Neutrophil (primary cell): ENCODE measurements at regions not wholly inside any gene's neighbourhood (a gene's known extent, or its start where the extent isn't known, plus 50 kb on each side); places are given as distances from the start of the nearest gene placed in this dataset.

Experiments
- H3K27ac ChIP-seq: fragments of 200-600 bp; sonication (generic); 2 replicates; pipeline ENCODE4 v1.5.1; 2016; ENCODE audit warnings: mild to moderate bottlenecking, moderate library complexity
- H3K27me3 ChIP-seq: fragments of 200-600 bp; sonication (generic); 2 replicates; pipeline ENCODE4 v1.6.0; 2016; ENCODE audit warnings: mild to moderate bottlenecking
- H3K36me3 ChIP-seq: fragments of 200-600 bp; sonication (generic); 2 replicates; pipeline ENCODE4 v1.5.1; 2017
- H3K4me1 ChIP-seq, 2 experiments: fragments of 200-600 bp in 1 of 2; sonication (generic) in 1 of 2; 1 replicate in 1 of 2; 2 replicates in 1 of 2; pipeline versions ENCODE4 v1.5.1 to v1.6.1; 2013 to 2016; ENCODE audit warnings: low read depth in 1 of 2, low read length in 1 of 2, mild to moderate bottlenecking in 1 of 2, moderate library complexity in 1 of 2; ENCODE audit not compliant: control insufficient read depth in 1 of 2, insufficient read depth in 1 of 2
- H3K4me3 ChIP-seq, 2 experiments: fragments of 200-600 bp in 1 of 2; sonication (generic) in 1 of 2; 1 replicate in 1 of 2; 2 replicates in 1 of 2; pipeline ENCODE4 v1.5.1; 2013 to 2016; ENCODE audit warnings: low read depth in 1 of 2, low read length in 1 of 2, mild to moderate bottlenecking in 1 of 2, moderate library complexity in 1 of 2
- H3K9me3 ChIP-seq: fragments of 200-600 bp; sonication (generic); 2 replicates; pipeline ENCODE4 v1.5.1; 2016
- TF ChIP-seq, protein P1 (sequence below): fragments of 200-600 bp; sonication (generic); IDR thresholded peaks from 2 replicates; pipeline ENCODE4 v1.5.1; 2016; ENCODE audit warnings: antibody characterized with exemption

GRCh38 chr12:45490232-45490881 lies 239.1 kb upstream of the ARID2 start:
- no peaks in the 10 kb centered on the region for H3K4me1 ChIP-seq

DNA sequence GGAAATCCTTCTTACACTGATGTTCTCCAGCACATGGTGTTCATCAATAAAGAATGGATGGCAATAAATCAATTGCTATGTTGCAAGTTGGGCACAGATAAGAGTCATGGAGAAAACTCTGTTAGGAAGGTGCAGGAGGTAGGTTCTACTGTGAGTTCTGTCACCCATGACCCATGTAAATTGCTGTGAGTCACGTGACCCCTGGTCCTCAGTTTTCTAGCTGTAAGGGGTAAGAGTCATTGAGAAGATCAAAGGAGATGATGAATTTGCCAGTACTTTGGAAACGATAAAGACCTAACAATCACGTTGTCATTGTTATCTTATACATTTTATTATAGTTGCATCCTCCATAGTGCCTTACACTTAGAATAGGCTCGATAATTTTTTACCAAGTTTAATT lies 235.2 kb upstream of the ARID2 start:
- Histone ChIP-seq H3K4me1 (no peaks in the 10 kb centered on the region), H3K27me3 (no peaks in the 10 kb centered on the region), H3K9me3 (no peaks in the 10 kb centered on the region), H3K36me3 (no peaks in the 10 kb centered on the region), H3K27ac (no peak overlapping the region), H3K4me3 (no peak overlapping the region)
- TF ChIP-seq, protein P1, sequence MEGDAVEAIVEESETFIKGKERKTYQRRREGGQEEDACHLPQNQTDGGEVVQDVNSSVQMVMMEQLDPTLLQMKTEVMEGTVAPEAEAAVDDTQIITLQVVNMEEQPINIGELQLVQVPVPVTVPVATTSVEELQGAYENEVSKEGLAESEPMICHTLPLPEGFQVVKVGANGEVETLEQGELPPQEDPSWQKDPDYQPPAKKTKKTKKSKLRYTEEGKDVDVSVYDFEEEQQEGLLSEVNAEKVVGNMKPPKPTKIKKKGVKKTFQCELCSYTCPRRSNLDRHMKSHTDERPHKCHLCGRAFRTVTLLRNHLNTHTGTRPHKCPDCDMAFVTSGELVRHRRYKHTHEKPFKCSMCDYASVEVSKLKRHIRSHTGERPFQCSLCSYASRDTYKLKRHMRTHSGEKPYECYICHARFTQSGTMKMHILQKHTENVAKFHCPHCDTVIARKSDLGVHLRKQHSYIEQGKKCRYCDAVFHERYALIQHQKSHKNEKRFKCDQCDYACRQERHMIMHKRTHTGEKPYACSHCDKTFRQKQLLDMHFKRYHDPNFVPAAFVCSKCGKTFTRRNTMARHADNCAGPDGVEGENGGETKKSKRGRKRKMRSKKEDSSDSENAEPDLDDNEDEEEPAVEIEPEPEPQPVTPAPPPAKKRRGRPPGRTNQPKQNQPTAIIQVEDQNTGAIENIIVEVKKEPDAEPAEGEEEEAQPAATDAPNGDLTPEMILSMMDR = no peak

More at GRCh38 chr12:45490232-45490881, 239.1 kb upstream of the ARID2 start:
- TF ChIP-seq, protein P1 = no peak
- H3K36me3 ChIP-seq = no peaks in the 10 kb centered on the region
- H3K27me3 ChIP-seq = no peaks in the 10 kb centered on the region
- no peaks in the 10 kb centered on the region for H3K9me3 ChIP-seq
- H3K4me3 ChIP-seq = no peak overlapping the region
- no peak overlapping the region for H3K27ac ChIP-seq

- TF ChIP-seq, protein P1 = no peak
- Histone ChIP-seq H3K36me3 (no peaks in the 10 kb centered on the region), H3K4me1 (no peaks in the 10 kb centered on the region), H3K27ac (no peak overlapping the region), H3K4me3 (no peak overlapping the region), H3K27me3 (no peaks in the 10 kb centered on the region), H3K9me3 (no peaks in the 10 kb centered on the region)
These were observed 230.9 kb upstream of the ARID2 start for GRCh38 chr12:45498645-45499044.

DNA sequence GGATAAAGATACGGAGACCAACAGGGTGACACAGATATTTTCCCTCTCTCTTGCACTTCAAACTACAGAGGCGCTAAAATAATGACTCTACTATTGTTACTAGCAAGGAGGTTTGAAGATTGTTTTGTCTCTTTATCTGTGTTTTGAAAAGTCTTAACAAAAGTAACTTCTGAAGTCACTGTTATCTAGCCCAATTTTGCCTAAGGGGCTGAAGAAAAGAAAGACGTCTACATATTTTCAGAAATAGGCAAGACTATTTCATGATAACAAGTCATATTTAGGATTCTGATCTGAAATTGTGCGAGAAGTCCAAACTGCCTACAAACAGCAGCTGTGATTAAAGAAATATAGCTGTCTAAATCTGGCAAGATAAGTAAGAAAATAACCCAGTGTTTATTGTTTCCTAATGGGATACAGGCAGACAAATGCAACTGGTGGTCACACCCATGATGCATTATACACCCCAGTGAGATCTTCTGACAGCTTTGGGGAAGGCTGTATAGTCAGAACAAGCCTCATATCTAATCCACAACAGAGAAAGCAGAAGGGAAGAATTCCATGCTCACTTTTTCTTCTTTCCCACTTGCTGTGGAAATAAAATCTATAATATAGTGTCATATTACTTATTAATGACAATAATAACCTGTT lies 226.9 kb upstream of the ARID2 start:
- TF ChIP-seq, protein P1 = no peak
- Histone ChIP-seq H3K4me3 (no peak overlapping the region), H3K4me1 (no peaks in the 10 kb centered on the region), H3K27ac (no peak overlapping the region), H3K27me3 (no peaks in the 10 kb centered on the region), H3K36me3 (no peaks in the 10 kb centered on the region), H3K9me3 (no peaks in the 10 kb centered on the region)

DNA sequence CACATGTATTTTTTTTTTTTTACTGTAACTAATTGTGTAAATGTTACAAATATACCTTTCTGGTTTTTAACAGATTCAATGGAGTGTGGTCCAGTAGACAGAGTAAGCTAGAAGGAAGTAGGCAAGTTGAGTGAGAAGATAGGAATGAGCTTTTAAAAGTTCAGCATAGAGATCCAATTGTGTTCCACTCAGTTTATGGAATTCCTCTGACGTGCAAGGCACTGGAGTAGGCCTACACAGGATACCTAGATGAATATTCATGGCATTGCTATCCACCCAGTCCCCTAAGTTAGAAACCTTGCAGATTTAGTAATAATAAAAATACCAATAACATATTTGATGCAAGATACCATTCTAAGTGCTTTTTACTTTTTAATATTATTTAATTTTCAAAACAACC lies 225.6 kb upstream of the ARID2 start:
- Histone ChIP-seq H3K36me3 (no peaks in the 10 kb centered on the region), H3K4me1 (no peaks in the 10 kb centered on the region)
- TF ChIP-seq, protein P1 = no peak

More for the DNA sequence above, 225.6 kb upstream of the ARID2 start:
- Histone ChIP-seq H3K9me3 (no peaks in the 10 kb centered on the region), H3K4me3 (no peak overlapping the region), H3K27ac (no peak overlapping the region), H3K27me3 (no peaks in the 10 kb centered on the region)
